ENCODE measurements at regions not wholly inside any gene's neighbourhood (a gene's known extent, or its start where the extent isn't known, plus 50 kb on each side); places are given as distances from the start of the nearest gene placed in this dataset.
A peak's percentile ranks its signal among the peaks of the same experiment; 100 is the strongest.

- DNase-seq (ENCODE audit: low spot score), result peak; percentile 86
These were observed 63.6 kb downstream of the SPINK2 start for GRCh38 chr4:56757821-56758411.

- peak; percentile 42 for DNase-seq (ENCODE audit: low spot score)
These were observed 64.2 kb downstream of the SPINK2 start for GRCh38 chr4:56757261-56757746.

- no peak for DNase-seq (ENCODE audit: low spot score)
These were observed 65.6 kb downstream of the SPINK2 start for GRCh38 chr4:56755901-56756300.

- no peak for DNase-seq (ENCODE audit: low spot score)
These were observed 68.5 kb downstream of the SPINK2 start for GRCh38 chr4:56752985-56753384.

GRCh38 chr4:56750231-56750630 lies 69.1 kb upstream of the HOPX start:
- DNase-seq (ENCODE audit: low spot score), result no peak

GRCh38 chr4:56748271-56748670 lies 67.2 kb upstream of the HOPX start:
- no peak for DNase-seq (ENCODE audit: low spot score)

GRCh38 chr4:56746639-56747038 lies 65.5 kb upstream of the HOPX start:
- DNase-seq (ENCODE audit: low spot score), result no peak

- DNase-seq (ENCODE audit: low spot score), result no peak
These were observed 63.9 kb upstream of the HOPX start for GRCh38 chr4:56745042-56745441.

- no peak for DNase-seq (ENCODE audit: low spot score)
These were observed 62.9 kb upstream of the HOPX start for GRCh38 chr4:56744030-56744429.

GRCh38 chr4:56743550-56743949 lies 62.5 kb upstream of the HOPX start:
- peak; percentile 10 for DNase-seq (ENCODE audit: low spot score)

- no peak for DNase-seq (ENCODE audit: low spot score)
These were observed 61.2 kb upstream of the HOPX start for GRCh38 chr4:56742080-56742871.

- DNase-seq (ENCODE audit: low spot score), result no peak
These were observed 60.5 kb upstream of the HOPX start for GRCh38 chr4:56741595-56741994.

- DNase-seq (ENCODE audit: low spot score), result no peak
These were observed 58.1 kb upstream of the HOPX start for GRCh38 chr4:56739066-56739777.

- DNase-seq (ENCODE audit: low spot score), result no peak
These were observed 56.6 kb upstream of the HOPX start for GRCh38 chr4:56737666-56738065.

GRCh38 chr4:56733352-56733751 lies 52.3 kb upstream of the HOPX start:
- no peak for DNase-seq (ENCODE audit: low spot score)

GRCh38 chr4:56732301-56732700 lies 51.2 kb upstream of the HOPX start:
- no peak for DNase-seq (ENCODE audit: low spot score)

GRCh38 chr4:56731857-56732256 lies 50.8 kb upstream of the HOPX start:
- no peak for DNase-seq (ENCODE audit: low spot score)
